ENCODE measurements at regions not wholly inside any gene's neighbourhood (a gene's known extent, or its start where the extent isn't known, plus 50 kb on each side); places are given as distances from the start of the nearest gene placed in this dataset.

- H3K18ac ChIP-seq (ENCODE audit: extremely low read depth, low read length) = no peak overlapping the region
- H3K27me3 ChIP-seq (replicated peaks in 1 of 4; ENCODE audit: control insufficient read depth in 3 of 4, extremely low read depth in 1 of 4, insufficient read depth in 3 of 4, low read length in 3 of 4) = no peaks in the 10 kb centered on the region
- H2BK15ac ChIP-seq (ENCODE audit: low read length) = no peak overlapping the region
- H3K27ac ChIP-seq (ENCODE audit: low read depth, low read length) = no peak overlapping the region
- CTCF ChIA-PET (ENCODE audit: partially characterized antibody) = interaction anchor here (1.2 kb wide), 1 partner anchor 17 kb away, joined by 3 read pairs; no protein-coding TSS in a partner anchor
- no peak overlapping the region for H3K4ac ChIP-seq (replicated peaks; ENCODE audit: insufficient read length, low read depth, low read length)
- no peak for DNase-seq (ENCODE audit: low read depth in 1 of 2, low spot score in 2 of 2)
- no peak overlapping the region for H3K9ac ChIP-seq (replicated peaks in 1 of 4; ENCODE audit: extremely low read depth in 1 of 4, low read depth in 3 of 4, low read length in 3 of 4)
- no peak overlapping the region for H3K4me3 ChIP-seq (ENCODE audit: extremely low read depth in 1 of 4, insufficient read depth in 2 of 4, low read depth in 3 of 4, low read length in 4 of 4)
- H2AK5ac ChIP-seq (ENCODE audit: low read depth, low read length) = no peak overlapping the region
- H4K5ac ChIP-seq (ENCODE audit: insufficient read length, low read depth, low read length) = no peak overlapping the region
- H4K91ac ChIP-seq (replicated peaks; ENCODE audit: insufficient read length, low read length) = no peak overlapping the region
- H3K23ac ChIP-seq (ENCODE audit: insufficient read length) = no peak overlapping the region
- FAIRE-seq = no peak
- H3K23me2 ChIP-seq (ENCODE audit: low read depth, low read length) = no peaks in the 10 kb centered on the region
- H2BK20ac ChIP-seq (ENCODE audit: low read length) = no peak overlapping the region
- H3K14ac ChIP-seq (ENCODE audit: insufficient read length) = no peak overlapping the region
- H4K20me1 ChIP-seq (replicated peaks in 1 of 2; ENCODE audit: control insufficient read depth in 1 of 2, insufficient read depth in 2 of 2, low read length in 2 of 2) = no peaks in the 10 kb centered on the region
- H3K79me1 ChIP-seq (ENCODE audit: low read depth, low read length) = no peaks in the 10 kb centered on the region
- H3K79me2 ChIP-seq (ENCODE audit: control insufficient read depth in 1 of 2, insufficient read depth in 2 of 2, low read length in 2 of 2) = no peaks in the 10 kb centered on the region
- H3K9me3 ChIP-seq (ENCODE audit: insufficient read depth in 2 of 2, low read depth in 1 of 2, low read length in 1 of 2) = no peaks in the 10 kb centered on the region
- no peak overlapping the region for H2BK120ac ChIP-seq (replicated peaks; ENCODE audit: low read depth, low read length)
- no peaks in the 10 kb centered on the region for H3K4me1 ChIP-seq (replicated peaks in 1 of 4; ENCODE audit: control insufficient read depth in 3 of 4, insufficient read depth in 4 of 4, low read length in 3 of 4)
- POLR2A ChIA-PET (ENCODE audit: partially characterized antibody) = no interaction called here
- H2AFZ ChIP-seq (ENCODE audit: low read length) = no peak overlapping the region
- H2BK5ac ChIP-seq (ENCODE audit: low read depth, low read length) = no peak overlapping the region
- TF ChIP-seq BRCA1 (IDR thresholded peaks at IDR 0.05; ENCODE audit: low read depth, low read length) = no peak
- TF ChIP-seq HDAC6 (IDR thresholded peaks at IDR 0.05; ENCODE audit: low read depth, low read length) = no peak
- no peak overlapping the region for H4K8ac ChIP-seq (ENCODE audit: extremely low read depth, insufficient read depth, low read length)
- H2BK12ac ChIP-seq (ENCODE audit: low read depth, low read length) = no peak overlapping the region
- H3K56ac ChIP-seq (replicated peaks; ENCODE audit: insufficient read length, low read depth, low read length) = no peak overlapping the region
- no peak overlapping the region for H3K4me2 ChIP-seq (ENCODE audit: insufficient read depth in 1 of 2, low read depth in 2 of 2, low read length in 2 of 2)
- no peaks in the 10 kb centered on the region for H3K36me3 ChIP-seq (ENCODE audit: control insufficient read depth in 2 of 4, insufficient read depth in 4 of 4, low read length in 3 of 4)
Observed at GRCh38 chr2:34178482-34178881, 579.4 kb upstream of the FAM98A start.

Data from H1 (cell line).